Astrocyte (in vitro differentiated cells and primary cell): ENCODE measurements at regions not wholly inside any gene's neighbourhood (a gene's known extent, or its start where the extent isn't known, plus 50 kb on each side); places are given as distances from the start of the nearest gene placed in this dataset.

Experiments
- DNase-seq: peaks from one replicate; pipeline ENCODE4 v3.0.0-alpha.2; 2010; ENCODE audit warnings: low read depth
- FAIRE-seq: peaks from 2 replicates; lab custom pipeline; 2011; peaks lifted over from hg19 to GRCh38; lab: Jason Lieb, UNC
- H2AFZ ChIP-seq: 2 replicates; pipeline ENCODE4 v1.6.0; 2012; ENCODE audit warnings: low read depth, low read length, inconsistent platforms
- H3K27ac ChIP-seq: 2 replicates; pipeline ENCODE4 v1.5.1; 2011; ENCODE audit warnings: low read depth, low read length, inconsistent platforms
- H3K27me3 ChIP-seq: 2 replicates; pipeline ENCODE4 v1.6.0; 2011; ENCODE audit warnings: low read length, inconsistent platforms; ENCODE audit not compliant: insufficient read depth
- H3K36me3 ChIP-seq: 2 replicates; pipeline ENCODE4 v1.5.1; 2011; ENCODE audit warnings: low read length, inconsistent platforms; ENCODE audit not compliant: insufficient read depth
- H3K4me1 ChIP-seq: 2 replicates; pipeline ENCODE4 v1.5.1; 2011; ENCODE audit warnings: low read length, inconsistent platforms; ENCODE audit not compliant: insufficient read depth
- H3K4me2 ChIP-seq: 2 replicates; pipeline ENCODE4 v1.6.0; 2012; ENCODE audit warnings: low read length, inconsistent platforms
- H3K4me3 ChIP-seq: 2 replicates; pipeline ENCODE4 v1.5.1; 2011; ENCODE audit warnings: low read depth, mild to moderate bottlenecking, low read length, inconsistent platforms; ENCODE audit not compliant: insufficient read depth
- H3K79me2 ChIP-seq: 2 replicates; pipeline ENCODE4 v1.6.0; 2012; ENCODE audit warnings: mild to moderate bottlenecking, low read length, inconsistent platforms; ENCODE audit not compliant: insufficient read depth
- H3K9ac ChIP-seq: 2 replicates; pipeline ENCODE4 v1.6.0; 2012; ENCODE audit warnings: mild to moderate bottlenecking, low read length, inconsistent platforms
- H3K9me3 ChIP-seq: 2 replicates; pipeline ENCODE4 v1.5.1; 2012; ENCODE audit warnings: low read depth, mild to moderate bottlenecking, low read length, inconsistent platforms; ENCODE audit not compliant: insufficient read depth
- H4K20me1 ChIP-seq: 2 replicates; pipeline ENCODE4 v1.6.0; 2012; ENCODE audit warnings: low read length, inconsistent platforms; ENCODE audit not compliant: insufficient read depth
- H3K27ac Mint-ChIP-seq: one replicate; pipeline ENCODE4 v1.8.0; 2021; ENCODE audit warnings: mild to moderate bottlenecking, mixed read lengths; ENCODE audit not compliant: unreplicated experiment
- H3K27me3 Mint-ChIP-seq: one replicate; pipeline ENCODE4 v1.8.0; 2021; ENCODE audit warnings: low read depth, mixed read lengths; ENCODE audit not compliant: unreplicated experiment
- H3K36me3 Mint-ChIP-seq: one replicate; pipeline ENCODE4 v1.8.0; 2021; ENCODE audit warnings: low read depth, mixed read lengths; ENCODE audit not compliant: unreplicated experiment
- H3K4me1 Mint-ChIP-seq: one replicate; pipeline ENCODE4 v1.8.0; 2021; ENCODE audit warnings: low read depth, mixed read lengths; ENCODE audit not compliant: unreplicated experiment
- H3K4me3 Mint-ChIP-seq: one replicate; pipeline ENCODE4 v1.8.0; 2021; ENCODE audit warnings: mild to moderate bottlenecking, moderate library complexity, mixed read lengths; ENCODE audit not compliant: unreplicated experiment
- H3K9me3 Mint-ChIP-seq: one replicate; pipeline ENCODE4 v1.8.0; 2021; ENCODE audit warnings: mild to moderate bottlenecking, mixed read lengths; ENCODE audit not compliant: unreplicated experiment
- CTCF ChIP-seq: IDR thresholded peaks from 2 replicates; pipeline ENCODE4 v1.5.1; 2011; ENCODE audit warnings: low read depth, mild to moderate bottlenecking, inconsistent platforms, low read length, moderate library complexity; ENCODE audit not compliant: insufficient read depth
- EZH2 ChIP-seq: IDR thresholded peaks from 2 replicates; pipeline ENCODE4 v1.6.1; 2012; ENCODE audit warnings: mild to moderate bottlenecking, low read length, inconsistent platforms; ENCODE audit not compliant: insufficient read depth

DNA sequence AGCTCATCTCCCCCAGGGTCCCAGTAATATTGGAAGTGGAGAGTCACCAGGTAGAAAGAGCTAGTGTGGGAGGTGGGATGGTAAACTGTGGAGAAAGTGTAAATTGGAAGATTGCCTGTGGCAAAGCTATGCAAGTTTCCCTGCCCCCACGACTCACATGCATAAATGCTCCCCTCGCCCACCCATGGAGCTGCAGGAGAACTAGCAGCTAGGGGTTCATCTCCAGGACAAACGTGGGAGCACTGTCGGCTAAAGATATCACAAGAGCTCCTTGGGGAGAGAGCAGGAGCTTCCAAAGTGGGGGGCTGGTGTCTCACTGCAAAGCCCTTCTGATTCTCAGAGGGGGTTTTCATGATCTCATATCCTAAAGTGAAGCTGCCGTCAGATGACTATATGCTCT, 91.4 kb upstream of the PLCL2 start:
- H3K27ac Mint-ChIP-seq = no peak overlapping the region
- no peaks in the 10 kb centered on the region for H3K36me3 Mint-ChIP-seq
- no peak overlapping the region for H3K4me2 ChIP-seq
- H3K4me3 ChIP-seq = no peak overlapping the region
- no peaks in the 10 kb centered on the region for H3K36me3 ChIP-seq
- DNase-seq (no peak), FAIRE-seq (no peak)
- H3K4me1 Mint-ChIP-seq = no peaks in the 10 kb centered on the region
- H2AFZ ChIP-seq = no peak overlapping the region
- no peak for TF ChIP-seq EZH2
- no peak for TF ChIP-seq CTCF
- no peak overlapping the region for H3K9ac ChIP-seq
- no peaks in the 10 kb centered on the region for H3K4me1 ChIP-seq
- peaks cover 6% of the 10 kb centered on the region for H3K9me3 Mint-ChIP-seq
- H3K9me3 ChIP-seq = no peaks in the 10 kb centered on the region
- peaks cover 6% of the 10 kb centered on the region for H3K27me3 Mint-ChIP-seq
- H3K27ac ChIP-seq = no peak overlapping the region
- H4K20me1 ChIP-seq = no peaks in the 10 kb centered on the region
- H3K4me3 Mint-ChIP-seq = no peak overlapping the region
- H3K79me2 ChIP-seq = no peaks in the 10 kb centered on the region
- no peaks in the 10 kb centered on the region for H3K27me3 ChIP-seq

- Histone ChIP-seq H3K4me1 (no peaks in the 10 kb centered on the region), H3K79me2 (no peaks in the 10 kb centered on the region), H4K20me1 (no peaks in the 10 kb centered on the region), H3K9ac (no peak overlapping the region), H2AFZ (no peak overlapping the region), H3K4me3 (no peak overlapping the region), H3K9me3 (no peaks in the 10 kb centered on the region), H3K27me3 (no peaks in the 10 kb centered on the region), H3K27ac (no peak overlapping the region), H3K36me3 (no peaks in the 10 kb centered on the region), H3K4me2 (no peak overlapping the region)
- H3K9me3 Mint-ChIP-seq = peaks cover 5% of the 10 kb centered on the region
- TF ChIP-seq EZH2 (no peak), CTCF (no peak)
- H3K36me3 Mint-ChIP-seq = no peaks in the 10 kb centered on the region
- H3K27ac Mint-ChIP-seq = no peak overlapping the region
- H3K4me3 Mint-ChIP-seq = no peak overlapping the region
- DNase-seq = no peak
- no peak for FAIRE-seq
- no peaks in the 10 kb centered on the region for H3K4me1 Mint-ChIP-seq
- peaks cover 5% of the 10 kb centered on the region for H3K27me3 Mint-ChIP-seq
Observed at GRCh38 chr3:16794257-16794656, 90.5 kb upstream of the PLCL2 start.

- H3K36me3 ChIP-seq = no peaks in the 10 kb centered on the region
- H3K4me3 ChIP-seq = no peak overlapping the region
- no peaks in the 10 kb centered on the region for H3K79me2 ChIP-seq
- H3K9ac ChIP-seq = no peak overlapping the region
- Mint-ChIP-seq H3K9me3 (peaks cover 5% of the 10 kb centered on the region), H3K4me3 (no peak overlapping the region), H3K27ac (no peak overlapping the region), H3K36me3 (no peaks in the 10 kb centered on the region), H3K4me1 (peaks cover 4% of the 10 kb centered on the region), H3K27me3 (peaks cover 5% of the 10 kb centered on the region)
- FAIRE-seq = no peak
- TF ChIP-seq CTCF (no peak), EZH2 (no peak)
- no peak overlapping the region for H3K4me2 ChIP-seq
- H3K27ac ChIP-seq = no peak overlapping the region
- DNase-seq = no peak
- no peaks in the 10 kb centered on the region for H3K4me1 ChIP-seq
- H4K20me1 ChIP-seq = no peaks in the 10 kb centered on the region
- no peak overlapping the region for H2AFZ ChIP-seq
- no peaks in the 10 kb centered on the region for H3K9me3 ChIP-seq
- H3K27me3 ChIP-seq = no peaks in the 10 kb centered on the region
Observed at GRCh38 chr3:16795581-16795980, 89.2 kb upstream of the PLCL2 start.
